Thoracic aorta (tissue), 2 donors: ENCODE measurements at regions not wholly inside any gene's neighbourhood (a gene's known extent, or its start where the extent isn't known, plus 50 kb on each side); places are given as distances from the start of the nearest gene placed in this dataset.

Experiments
- ATAC-seq: fragments of 150-250 bp; one replicate; pipeline ENCODE4 v1.8.0; 2017; ENCODE audit warnings: low read depth; ENCODE audit not compliant: insufficient number of reproducible peaks, low FRiP score
- DNase-seq: peaks from one replicate; pipeline ENCODE4 v3.0.0-alpha.2; 2020; ENCODE audit warnings: low spot score
- H3K27ac ChIP-seq, 2 donors: fragments of 200-600 bp; sonication (generic); 1 replicate in 1 of 2; 2 replicates in 1 of 2; pipeline ENCODE4 v1.5.1; 2016; ENCODE audit warnings: mild to moderate bottlenecking in 2 of 2, moderate library complexity in 2 of 2
- H3K27me3 ChIP-seq: fragments of 200-600 bp; sonication (generic); replicated peaks from 2 replicates; pipeline ENCODE4 v1.6.0; 2016; ENCODE audit warnings: mild to moderate bottlenecking; ENCODE audit not compliant: insufficient read depth
- H3K36me3 ChIP-seq: fragments of 200-600 bp; sonication (generic); one replicate; pipeline ENCODE4 v1.5.1; 2016
- H3K4me1 ChIP-seq, 2 donors: fragments of 200-600 bp; sonication (generic); 1 replicate in 1 of 2; 2 replicates in 1 of 2; pipeline versions ENCODE4 v1.5.1 to v1.6.0; 2016; ENCODE audit warnings: low read depth in 2 of 2, mild to moderate bottlenecking in 1 of 2; ENCODE audit not compliant: control insufficient read depth in 1 of 2
- H3K4me3 ChIP-seq: fragments of 200-600 bp; sonication (generic); 2 replicates; pipeline ENCODE4 v1.5.1; 2016; ENCODE audit warnings: mild to moderate bottlenecking
- H3K9me3 ChIP-seq: fragments of 200-600 bp; sonication (generic); 2 replicates; pipeline ENCODE4 v1.5.1; 2016
- CTCF ChIP-seq: fragments of 200-600 bp; sonication (generic); IDR thresholded peaks from one replicate; pipeline ENCODE4 v1.5.1; 2019; ENCODE audit warnings: antibody characterized with exemption

- no peak overlapping the region for H3K4me3 ChIP-seq
- H3K36me3 ChIP-seq: no peaks in the 10 kb centered on the region
- no peak for ATAC-seq
- no peak for TF ChIP-seq CTCF
- H3K27ac ChIP-seq: no peak overlapping the region
- no peaks in the 10 kb centered on the region for H3K4me1 ChIP-seq
- no peak for DNase-seq
- H3K27me3 ChIP-seq: no peaks in the 10 kb centered on the region
- no peaks in the 10 kb centered on the region for H3K9me3 ChIP-seq
These were observed 204.3 kb upstream of the DIO3 start for GRCh38 chr14:101357038-101357437.

- Histone ChIP-seq H3K27me3 (no peaks in the 10 kb centered on the region), H3K36me3 (no peaks in the 10 kb centered on the region), H3K4me3 (no peak overlapping the region), H3K9me3 (no peaks in the 10 kb centered on the region), H3K4me1 (no peaks in the 10 kb centered on the region), H3K27ac (no peak overlapping the region)
- ATAC-seq (no peak), DNase-seq (no peak)
- TF ChIP-seq CTCF: no peak
These were observed 203.6 kb upstream of the DIO3 start for GRCh38 chr14:101357559-101358319.

- Histone ChIP-seq H3K9me3 (no peaks in the 10 kb centered on the region), H3K4me3 (no peak overlapping the region), H3K27ac (no peak overlapping the region), H3K4me1 (no peaks in the 10 kb centered on the region), H3K27me3 (no peaks in the 10 kb centered on the region), H3K36me3 (no peaks in the 10 kb centered on the region)
- ATAC-seq: no peak
- no peak for TF ChIP-seq CTCF
- DNase-seq: no peak
These were observed 202.8 kb upstream of the DIO3 start for GRCh38 chr14:101358320-101359125.

- DNase-seq (no peak), ATAC-seq (no peak)
- Histone ChIP-seq H3K27me3 (no peaks in the 10 kb centered on the region), H3K27ac (no peak overlapping the region), H3K9me3 (no peaks in the 10 kb centered on the region), H3K4me3 (no peak overlapping the region), H3K36me3 (no peaks in the 10 kb centered on the region), H3K4me1 (peaks cover 5 to 9% of the 10 kb centered on the region in 2 donors)
- no peak for TF ChIP-seq CTCF
These were observed 201.9 kb upstream of the DIO3 start for GRCh38 chr14:101359221-101360053.
